PFSK-1 (cell line): ENCODE measurements at regions not wholly inside any gene's neighbourhood (a gene's known extent, or its start where the extent isn't known, plus 50 kb on each side); places are given as distances from the start of the nearest gene placed in this dataset.

Experiments
- FOXP2 ChIP-seq: optimal IDR thresholded peaks from 2 replicates; pipeline ENCODE3; 2011; ENCODE audit warnings: borderline replicate concordance, control low read depth, inconsistent platforms; ENCODE audit not compliant: insufficient read depth; ENCODE audit errors: extremely low read length, extremely low read depth
- POLR2AphosphoS5 ChIP-seq: IDR thresholded peaks from 2 replicates; pipeline ENCODE4 v1.6.1; 2012; ENCODE audit warnings: low read depth, mild to moderate bottlenecking, control low read depth, low read length, moderate library complexity
- SIN3A ChIP-seq: IDR thresholded peaks from 2 replicates; pipeline ENCODE4 v1.6.1; 2012; ENCODE audit warnings: mild to moderate bottlenecking, low read length, moderate library complexity, borderline replicate concordance; ENCODE audit not compliant: insufficient read depth
- TAF1 ChIP-seq: IDR thresholded peaks from 2 replicates; pipeline ENCODE4 v1.6.1; 2012; ENCODE audit warnings: low read length, control low read depth, borderline replicate concordance; ENCODE audit not compliant: insufficient read depth
- TF ChIP-seq, protein P1 (sequence below), 2 experiments: IDR thresholded peaks; 2 replicates each; pipeline versions ENCODE4 v1.6.1 to v1.8.0; 2011 to 2012; ENCODE audit warnings: low read depth in 2 of 2, low read length in 2 of 2, control low read depth in 1 of 2, inconsistent platforms in 1 of 2, mild to moderate bottlenecking in 1 of 2, moderate library complexity in 1 of 2; ENCODE audit not compliant: insufficient read depth in 1 of 2

DNA sequence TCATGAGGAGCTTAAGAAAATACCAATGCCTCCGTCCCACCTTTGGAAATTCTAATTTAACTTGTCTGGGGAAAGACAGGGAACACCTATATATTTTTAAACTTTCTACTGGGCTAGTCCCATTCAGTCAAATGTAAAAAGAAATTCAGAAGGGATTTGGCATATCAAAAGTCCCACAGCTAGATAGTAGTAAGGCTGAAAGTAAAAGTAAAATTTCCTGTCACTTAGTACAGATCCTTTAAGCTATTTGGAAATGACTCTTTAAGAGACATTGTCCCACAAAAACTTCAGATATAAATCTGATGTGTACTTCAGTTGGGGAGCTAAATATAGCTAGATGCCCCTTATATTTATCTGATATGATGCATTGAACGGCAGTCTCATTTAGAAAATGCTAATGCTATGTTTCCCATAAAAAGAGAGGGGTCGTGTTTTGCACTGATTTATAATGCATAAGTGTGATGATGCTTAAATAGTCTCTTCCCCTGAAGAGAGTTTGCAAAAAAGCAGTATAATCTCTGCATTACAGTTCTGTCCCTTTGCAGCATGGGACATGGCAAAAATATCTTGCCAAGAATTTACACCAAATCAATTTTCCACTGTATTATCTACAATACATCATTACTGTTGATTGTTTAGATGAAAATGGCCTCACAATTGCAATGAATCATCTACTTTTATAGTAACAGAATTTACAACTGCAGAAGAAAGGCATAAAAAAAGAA lies 860.8 kb upstream of the MAP3K7 start:
- TF ChIP-seq POLR2AphosphoS5 (no peak), SIN3A (no peak), TAF1 (no peak), FOXP2 (no peak)
- TF ChIP-seq, protein P1, sequence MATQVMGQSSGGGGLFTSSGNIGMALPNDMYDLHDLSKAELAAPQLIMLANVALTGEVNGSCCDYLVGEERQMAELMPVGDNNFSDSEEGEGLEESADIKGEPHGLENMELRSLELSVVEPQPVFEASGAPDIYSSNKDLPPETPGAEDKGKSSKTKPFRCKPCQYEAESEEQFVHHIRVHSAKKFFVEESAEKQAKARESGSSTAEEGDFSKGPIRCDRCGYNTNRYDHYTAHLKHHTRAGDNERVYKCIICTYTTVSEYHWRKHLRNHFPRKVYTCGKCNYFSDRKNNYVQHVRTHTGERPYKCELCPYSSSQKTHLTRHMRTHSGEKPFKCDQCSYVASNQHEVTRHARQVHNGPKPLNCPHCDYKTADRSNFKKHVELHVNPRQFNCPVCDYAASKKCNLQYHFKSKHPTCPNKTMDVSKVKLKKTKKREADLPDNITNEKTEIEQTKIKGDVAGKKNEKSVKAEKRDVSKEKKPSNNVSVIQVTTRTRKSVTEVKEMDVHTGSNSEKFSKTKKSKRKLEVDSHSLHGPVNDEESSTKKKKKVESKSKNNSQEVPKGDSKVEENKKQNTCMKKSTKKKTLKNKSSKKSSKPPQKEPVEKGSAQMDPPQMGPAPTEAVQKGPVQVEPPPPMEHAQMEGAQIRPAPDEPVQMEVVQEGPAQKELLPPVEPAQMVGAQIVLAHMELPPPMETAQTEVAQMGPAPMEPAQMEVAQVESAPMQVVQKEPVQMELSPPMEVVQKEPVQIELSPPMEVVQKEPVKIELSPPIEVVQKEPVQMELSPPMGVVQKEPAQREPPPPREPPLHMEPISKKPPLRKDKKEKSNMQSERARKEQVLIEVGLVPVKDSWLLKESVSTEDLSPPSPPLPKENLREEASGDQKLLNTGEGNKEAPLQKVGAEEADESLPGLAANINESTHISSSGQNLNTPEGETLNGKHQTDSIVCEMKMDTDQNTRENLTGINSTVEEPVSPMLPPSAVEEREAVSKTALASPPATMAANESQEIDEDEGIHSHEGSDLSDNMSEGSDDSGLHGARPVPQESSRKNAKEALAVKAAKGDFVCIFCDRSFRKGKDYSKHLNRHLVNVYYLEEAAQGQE (IDR thresholded peaks at IDR 0.05; ENCODE audit: insufficient read depth in 1 of 2, low read depth in 2 of 2, low read length in 2 of 2), result no peak
